Cardiac muscle cell (in vitro differentiated cells and primary cell): ENCODE measurements at regions not wholly inside any gene's neighbourhood (a gene's known extent, or its start where the extent isn't known, plus 50 kb on each side); places are given as distances from the start of the nearest gene placed in this dataset.

ENCODE experiments used
- DNase-seq, 2 donors: peaks; one replicate each; pipeline versions ENCODE4 v3.0.0 to v3.0.0-alpha.2; 2010 to 2017; ENCODE audit warnings: low read depth in 1 of 2, low spot score in 1 of 2
- H3K27ac ChIP-seq: fragments of 200-600 bp; sonication (generic); 2 replicates; pipeline ENCODE4 v1.5.1; 2016
- H3K27me3 ChIP-seq: fragments of 200-600 bp; sonication (generic); 2 replicates; pipeline ENCODE4 v1.6.0; 2016; ENCODE audit warnings: control low read depth
- H3K36me3 ChIP-seq: fragments of 200-600 bp; sonication (generic); 2 replicates; pipeline ENCODE4 v1.5.1; 2016; ENCODE audit warnings: control low read depth
- H3K4me1 ChIP-seq: fragments of 200-600 bp; sonication (generic); 2 replicates; pipeline ENCODE4 v1.8.1; 2017; ENCODE audit warnings: low read depth, mild to moderate bottlenecking, mixed run types
- H3K4me3 ChIP-seq: fragments of 200-600 bp; sonication (generic); 2 replicates; pipeline ENCODE4 v1.5.1; 2016; ENCODE audit warnings: mild to moderate bottlenecking
- H3K9me3 ChIP-seq: fragments of 200-600 bp; sonication (generic); 2 replicates; pipeline ENCODE4 v1.5.1; 2017; ENCODE audit warnings: low read depth, mild to moderate bottlenecking, control low read depth
- TF ChIP-seq, protein P1 (sequence below): IDR thresholded peaks from 2 replicates; pipeline ENCODE4 v1.5.1; 2012; ENCODE audit warnings: low read depth, mild to moderate bottlenecking, low read length

DNA sequence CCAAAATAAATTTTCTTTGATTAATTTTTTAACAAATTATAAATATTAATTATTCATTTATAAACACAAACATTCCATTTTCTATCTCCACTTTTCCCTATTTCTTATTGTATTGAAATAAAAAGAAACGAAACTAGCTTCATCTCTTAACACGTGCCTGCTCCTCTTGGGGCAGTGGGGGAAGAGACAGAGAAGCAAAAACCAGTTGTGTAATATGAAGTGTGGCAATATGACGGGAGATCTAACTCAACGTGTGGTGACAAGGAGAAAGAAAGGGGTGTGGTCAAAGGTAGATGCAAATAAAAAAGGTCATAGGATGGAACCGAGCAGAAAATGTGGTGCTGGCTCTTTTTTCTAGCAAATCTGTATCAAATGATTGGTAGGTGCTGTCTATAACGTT lies 106.9 kb upstream of the SLC8A1 start:
- no peaks in the 10 kb centered on the region for H3K36me3 ChIP-seq
- no peaks in the 10 kb centered on the region for H3K9me3 ChIP-seq
- no peak for DNase-seq
- no peak overlapping the region for H3K4me3 ChIP-seq
- TF ChIP-seq, protein P1, sequence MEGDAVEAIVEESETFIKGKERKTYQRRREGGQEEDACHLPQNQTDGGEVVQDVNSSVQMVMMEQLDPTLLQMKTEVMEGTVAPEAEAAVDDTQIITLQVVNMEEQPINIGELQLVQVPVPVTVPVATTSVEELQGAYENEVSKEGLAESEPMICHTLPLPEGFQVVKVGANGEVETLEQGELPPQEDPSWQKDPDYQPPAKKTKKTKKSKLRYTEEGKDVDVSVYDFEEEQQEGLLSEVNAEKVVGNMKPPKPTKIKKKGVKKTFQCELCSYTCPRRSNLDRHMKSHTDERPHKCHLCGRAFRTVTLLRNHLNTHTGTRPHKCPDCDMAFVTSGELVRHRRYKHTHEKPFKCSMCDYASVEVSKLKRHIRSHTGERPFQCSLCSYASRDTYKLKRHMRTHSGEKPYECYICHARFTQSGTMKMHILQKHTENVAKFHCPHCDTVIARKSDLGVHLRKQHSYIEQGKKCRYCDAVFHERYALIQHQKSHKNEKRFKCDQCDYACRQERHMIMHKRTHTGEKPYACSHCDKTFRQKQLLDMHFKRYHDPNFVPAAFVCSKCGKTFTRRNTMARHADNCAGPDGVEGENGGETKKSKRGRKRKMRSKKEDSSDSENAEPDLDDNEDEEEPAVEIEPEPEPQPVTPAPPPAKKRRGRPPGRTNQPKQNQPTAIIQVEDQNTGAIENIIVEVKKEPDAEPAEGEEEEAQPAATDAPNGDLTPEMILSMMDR: no peak
- H3K27ac ChIP-seq: no peak overlapping the region
- H3K4me1 ChIP-seq: peaks cover 8% of the 10 kb centered on the region
- H3K27me3 ChIP-seq: no peaks in the 10 kb centered on the region

DNA sequence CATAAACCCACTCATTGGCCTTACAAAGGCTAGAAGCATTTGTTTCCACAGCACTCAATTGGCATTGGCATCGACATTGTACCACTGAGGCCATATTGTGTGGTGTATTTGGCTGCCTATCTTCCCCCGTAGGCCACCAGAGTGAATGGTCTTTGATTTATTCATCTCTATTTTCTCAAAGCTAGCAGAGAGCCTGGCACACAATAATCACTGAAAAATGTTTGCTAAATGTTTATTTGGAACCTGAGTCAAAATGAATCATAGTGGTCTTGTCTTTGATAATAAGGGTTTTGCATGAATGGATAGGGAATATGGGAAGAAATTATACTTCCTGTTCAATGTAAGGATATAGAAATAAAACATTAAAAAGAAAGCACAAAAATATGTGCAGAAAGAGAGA lies 107.3 kb upstream of the SLC8A1 start:
- Histone ChIP-seq H3K27ac (no peak overlapping the region), H3K9me3 (no peaks in the 10 kb centered on the region), H3K4me3 (no peak overlapping the region), H3K36me3 (no peaks in the 10 kb centered on the region), H3K27me3 (no peaks in the 10 kb centered on the region), H3K4me1 (peaks cover 4% of the 10 kb centered on the region)
- TF ChIP-seq, protein P1: no peak
- no peak for DNase-seq

DNA sequence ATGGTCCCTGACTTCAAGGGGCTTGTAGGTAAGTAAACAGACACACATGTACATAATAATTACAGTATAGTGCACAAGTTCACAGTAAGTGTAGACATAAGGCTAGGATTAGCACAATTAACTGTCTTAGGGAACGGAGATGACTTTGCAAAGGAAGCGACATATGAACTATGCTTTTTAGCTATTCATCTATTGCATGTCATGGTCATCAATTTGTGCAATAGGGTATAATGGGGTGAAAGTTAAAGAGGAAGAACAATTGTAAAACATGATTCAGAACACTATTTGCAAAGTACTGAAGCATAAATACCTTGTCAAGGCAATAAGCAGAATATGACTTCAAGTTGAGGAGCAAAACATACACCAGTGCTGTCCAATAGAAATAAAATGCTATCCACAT lies 112.3 kb upstream of the SLC8A1 start:
- TF ChIP-seq, protein P1: no peak
- Histone ChIP-seq H3K9me3 (no peaks in the 10 kb centered on the region), H3K27me3 (no peaks in the 10 kb centered on the region), H3K36me3 (no peaks in the 10 kb centered on the region), H3K27ac (no peak overlapping the region), H3K4me3 (no peak overlapping the region), H3K4me1 (no peaks in the 10 kb centered on the region)
- no peak for DNase-seq

DNA sequence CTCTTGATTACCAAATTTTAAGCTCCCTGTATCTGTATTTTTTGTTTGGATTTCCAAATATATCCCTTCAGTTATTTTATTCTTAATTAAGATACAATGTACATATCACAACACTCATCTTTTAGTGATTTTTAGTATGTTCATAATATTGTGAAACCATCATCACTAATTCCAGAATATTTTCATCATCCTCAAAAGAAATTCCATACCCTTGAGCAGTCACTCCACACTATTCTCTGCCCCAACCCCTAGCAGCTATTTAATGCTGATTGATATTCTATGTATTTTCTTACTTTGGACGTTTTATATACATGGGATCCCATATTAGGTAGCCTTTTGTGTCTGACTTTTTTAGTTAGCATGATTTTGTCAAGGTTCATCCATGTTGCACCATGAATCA lies 127.4 kb upstream of the SLC8A1 start:
- H3K9me3 ChIP-seq: no peaks in the 10 kb centered on the region
- no peaks in the 10 kb centered on the region for H3K27me3 ChIP-seq
- H3K36me3 ChIP-seq: no peaks in the 10 kb centered on the region
- TF ChIP-seq, protein P1: no peak
- H3K27ac ChIP-seq: no peak overlapping the region
- no peak for DNase-seq
- H3K4me3 ChIP-seq: no peak overlapping the region
- H3K4me1 ChIP-seq: no peaks in the 10 kb centered on the region

DNA sequence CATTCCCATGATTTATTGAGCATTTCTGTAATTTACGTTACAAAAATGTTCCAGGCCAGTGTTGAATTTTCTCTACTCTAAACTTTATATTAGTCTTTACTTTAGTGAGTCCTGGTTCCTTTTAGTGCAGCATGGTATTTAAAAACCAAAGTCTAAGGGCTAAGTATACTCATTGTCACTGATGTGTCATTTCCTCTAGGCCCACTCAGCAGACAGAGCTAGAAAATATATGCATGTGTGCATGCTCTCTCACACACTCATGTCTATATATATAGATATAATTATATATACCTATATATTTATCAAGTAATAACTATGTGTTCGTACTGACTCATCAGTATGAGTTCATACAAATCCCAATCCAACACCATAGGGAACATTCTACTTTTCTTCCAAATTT lies 132.5 kb upstream of the SLC8A1 start:
- Histone ChIP-seq H3K36me3 (no peaks in the 10 kb centered on the region), H3K27me3 (no peaks in the 10 kb centered on the region), H3K27ac (no peak overlapping the region), H3K4me1 (no peaks in the 10 kb centered on the region), H3K4me3 (no peak overlapping the region), H3K9me3 (no peaks in the 10 kb centered on the region)
- TF ChIP-seq, protein P1: no peak
- no peak for DNase-seq

DNA sequence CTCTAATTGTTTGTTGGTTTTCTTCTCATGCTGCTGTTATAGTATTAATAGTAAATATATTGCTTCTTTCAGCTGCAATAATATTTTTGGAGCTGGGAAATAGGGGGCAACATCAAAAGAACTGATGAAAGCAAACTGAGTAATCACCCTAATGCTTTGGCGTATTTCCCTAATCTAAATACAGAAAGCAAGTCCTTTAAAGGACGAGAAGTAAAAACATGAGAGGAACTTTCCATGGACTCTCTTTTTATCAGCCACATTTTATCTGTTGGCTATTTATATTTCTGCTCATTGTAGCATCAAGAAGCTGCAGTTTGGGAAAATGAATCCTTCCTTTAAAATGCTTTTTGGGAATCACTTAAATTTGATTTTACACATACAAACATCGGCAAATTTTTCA lies 139.9 kb upstream of the SLC8A1 start:
- Histone ChIP-seq H3K27me3 (no peaks in the 10 kb centered on the region), H3K4me1 (peaks cover 20% of the 10 kb centered on the region), H3K27ac (peak overlapping the region; percentile 74), H3K9me3 (no peaks in the 10 kb centered on the region), H3K36me3 (no peaks in the 10 kb centered on the region), H3K4me3 (peak overlapping the region; percentile 3)
- peak in 1 of 2 donors; percentile 16 for DNase-seq
- TF ChIP-seq, protein P1: no peak
